Parathyroid adenoma (tissue), 2 donors: ENCODE measurements at regions not wholly inside any gene's neighbourhood (a gene's known extent, or its start where the extent isn't known, plus 50 kb on each side); places are given as distances from the start of the nearest gene placed in this dataset.

Experiments used
- H2AFZ ChIP-seq: fragments of 300-600 bp; sonication (generic); one replicate; pipeline ENCODE4 v1.7.0; 2017; ENCODE audit warnings: antibody characterized with exemption, mild to moderate bottlenecking
- H3K27ac ChIP-seq: fragments of 300-600 bp; sonication (generic); one replicate; pipeline ENCODE4 v1.7.0; 2017
- H3K27me3 ChIP-seq: fragments of 300-600 bp; sonication (generic); one replicate; pipeline ENCODE4 v1.7.0; 2017; ENCODE audit warnings: low read length; ENCODE audit not compliant: control insufficient read depth, insufficient read depth
- H3K36me3 ChIP-seq: fragments of 300-600 bp; sonication (generic); one replicate; pipeline ENCODE4 v1.7.0; 2017; ENCODE audit warnings: low read length; ENCODE audit not compliant: control insufficient read depth, insufficient read depth
- H3K4me1 ChIP-seq: fragments of 300-600 bp; sonication (generic); one replicate; pipeline ENCODE4 v1.7.0; 2017; ENCODE audit warnings: control low read depth
- H3K4me2 ChIP-seq: fragments of 300-600 bp; sonication (generic); one replicate; pipeline ENCODE4 v1.7.0; 2017; ENCODE audit warnings: low read length
- H3K4me3 ChIP-seq: fragments of 300-600 bp; sonication (generic); one replicate; pipeline ENCODE4 v1.7.0; 2017; ENCODE audit warnings: low read depth, low read length
- H3K79me2 ChIP-seq: fragments of 300-600 bp; sonication (generic); one replicate; pipeline ENCODE4 v1.7.0; 2017; ENCODE audit warnings: control low read depth
- H3K9ac ChIP-seq: fragments of 300-600 bp; sonication (generic); one replicate; pipeline ENCODE4 v1.7.0; 2017; ENCODE audit warnings: mild to moderate bottlenecking
- H3K9me3 ChIP-seq: fragments of 300-600 bp; sonication (generic); one replicate; pipeline ENCODE4 v1.7.0; 2017; ENCODE audit warnings: low read length; ENCODE audit not compliant: control insufficient read depth
- TF ChIP-seq, protein P1 (sequence below): fragments of 300-600 bp; sonication (generic); IDR thresholded peaks from one replicate; pipeline ENCODE4 v1.7.0; 2017; ENCODE audit warnings: antibody characterized with exemption, mild to moderate bottlenecking
- donor health status: primary hyperparathyroidism.

DNA sequence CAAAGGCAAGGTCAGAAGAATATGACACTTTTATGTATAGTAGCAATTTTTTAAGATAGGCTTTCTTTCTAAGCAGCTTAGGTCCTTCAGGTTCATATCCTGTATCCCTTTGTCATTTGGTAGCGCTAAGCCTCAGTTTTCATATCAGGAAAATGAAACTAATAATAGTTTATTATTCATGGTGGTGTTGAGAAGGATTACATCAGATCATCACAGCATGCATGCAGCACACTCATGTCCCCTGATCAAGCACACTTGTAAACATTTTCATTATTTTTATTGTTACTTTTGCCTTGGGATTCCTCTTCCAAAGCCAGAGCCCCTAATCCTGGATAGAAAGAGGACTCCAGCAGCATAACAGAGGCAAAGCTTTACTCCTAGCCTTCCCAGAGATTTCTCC is 70.2 kb upstream of the ADGRF1 start:
- Histone ChIP-seq H3K27ac (no peak overlapping the region), H3K9me3 (no peaks in the 10 kb centered on the region), H3K9ac (no peak overlapping the region)

GRCh38 chr6:47111685-47112084 is 69.6 kb upstream of the ADGRF1 start:
- Histone ChIP-seq H3K36me3 (no peaks in the 10 kb centered on the region), H3K4me2 (no peak overlapping the region), H3K27ac (no peak overlapping the region), H3K79me2 (no peaks in the 10 kb centered on the region), H3K4me1 (no peaks in the 10 kb centered on the region), H3K27me3 (no peaks in the 10 kb centered on the region), H2AFZ (no peak overlapping the region), H3K4me3 (no peak overlapping the region), H3K9ac (no peak overlapping the region), H3K9me3 (no peaks in the 10 kb centered on the region)
- TF ChIP-seq, protein P1, sequence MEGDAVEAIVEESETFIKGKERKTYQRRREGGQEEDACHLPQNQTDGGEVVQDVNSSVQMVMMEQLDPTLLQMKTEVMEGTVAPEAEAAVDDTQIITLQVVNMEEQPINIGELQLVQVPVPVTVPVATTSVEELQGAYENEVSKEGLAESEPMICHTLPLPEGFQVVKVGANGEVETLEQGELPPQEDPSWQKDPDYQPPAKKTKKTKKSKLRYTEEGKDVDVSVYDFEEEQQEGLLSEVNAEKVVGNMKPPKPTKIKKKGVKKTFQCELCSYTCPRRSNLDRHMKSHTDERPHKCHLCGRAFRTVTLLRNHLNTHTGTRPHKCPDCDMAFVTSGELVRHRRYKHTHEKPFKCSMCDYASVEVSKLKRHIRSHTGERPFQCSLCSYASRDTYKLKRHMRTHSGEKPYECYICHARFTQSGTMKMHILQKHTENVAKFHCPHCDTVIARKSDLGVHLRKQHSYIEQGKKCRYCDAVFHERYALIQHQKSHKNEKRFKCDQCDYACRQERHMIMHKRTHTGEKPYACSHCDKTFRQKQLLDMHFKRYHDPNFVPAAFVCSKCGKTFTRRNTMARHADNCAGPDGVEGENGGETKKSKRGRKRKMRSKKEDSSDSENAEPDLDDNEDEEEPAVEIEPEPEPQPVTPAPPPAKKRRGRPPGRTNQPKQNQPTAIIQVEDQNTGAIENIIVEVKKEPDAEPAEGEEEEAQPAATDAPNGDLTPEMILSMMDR: no peak

More for the DNA sequence above, 70.2 kb upstream of the ADGRF1 start:
- H3K4me1 ChIP-seq: no peaks in the 10 kb centered on the region
- no peaks in the 10 kb centered on the region for H3K27me3 ChIP-seq
- H3K4me2 ChIP-seq: no peak overlapping the region
- H3K4me3 ChIP-seq: no peak overlapping the region
- H3K79me2 ChIP-seq: no peaks in the 10 kb centered on the region
- H3K36me3 ChIP-seq: no peaks in the 10 kb centered on the region
- TF ChIP-seq, protein P1: no peak
- H2AFZ ChIP-seq: no peak overlapping the region

GRCh38 chr6:47109281-47109680 is 67.1 kb upstream of the ADGRF1 start:
- TF ChIP-seq, protein P1: no peak
- Histone ChIP-seq H3K36me3 (no peaks in the 10 kb centered on the region), H3K79me2 (no peaks in the 10 kb centered on the region), H2AFZ (no peak overlapping the region), H3K4me1 (no peaks in the 10 kb centered on the region), H3K9ac (no peak overlapping the region), H3K27ac (no peak overlapping the region), H3K9me3 (no peaks in the 10 kb centered on the region), H3K4me3 (no peak overlapping the region), H3K27me3 (no peaks in the 10 kb centered on the region), H3K4me2 (no peak overlapping the region)

- no peaks in the 10 kb centered on the region for H3K27me3 ChIP-seq
- no peak overlapping the region for H3K27ac ChIP-seq
- H3K4me1 ChIP-seq: no peaks in the 10 kb centered on the region
- TF ChIP-seq, protein P1: no peak
- no peaks in the 10 kb centered on the region for H3K36me3 ChIP-seq
- no peak overlapping the region for H2AFZ ChIP-seq
- no peaks in the 10 kb centered on the region for H3K9me3 ChIP-seq
- no peak overlapping the region for H3K4me2 ChIP-seq
- no peak overlapping the region for H3K4me3 ChIP-seq
- H3K9ac ChIP-seq: no peak overlapping the region
- no peaks in the 10 kb centered on the region for H3K79me2 ChIP-seq
Measured at GRCh38 chr6:47106721-47107197, 64.6 kb upstream of the ADGRF1 start.

DNA sequence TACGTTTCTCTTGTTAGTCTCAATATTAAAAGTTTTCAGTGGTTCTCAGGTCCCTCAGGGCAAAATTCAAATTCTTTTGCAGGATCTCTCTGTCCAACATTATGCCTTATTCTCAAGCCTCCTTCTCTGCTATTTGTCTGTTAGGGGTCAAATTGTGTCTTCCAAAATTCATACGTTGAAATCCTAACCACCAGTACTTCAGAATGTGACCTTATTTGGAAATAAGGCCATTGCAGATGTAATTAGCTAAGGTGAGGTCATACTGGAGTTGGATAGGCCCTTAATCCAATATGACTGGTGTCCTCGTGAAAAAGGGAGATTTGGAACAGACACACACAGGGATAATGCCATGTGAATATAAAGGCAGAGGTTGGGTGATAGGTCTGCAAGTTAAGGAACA is 64.1 kb upstream of the ADGRF1 start:
- Histone ChIP-seq H2AFZ (no peak overlapping the region), H3K27ac (no peak overlapping the region), H3K4me3 (no peak overlapping the region), H3K79me2 (no peaks in the 10 kb centered on the region), H3K9ac (no peak overlapping the region), H3K4me1 (no peaks in the 10 kb centered on the region), H3K9me3 (no peaks in the 10 kb centered on the region), H3K27me3 (no peaks in the 10 kb centered on the region), H3K4me2 (no peak overlapping the region), H3K36me3 (no peaks in the 10 kb centered on the region)
- TF ChIP-seq, protein P1: no peak
